SIG-M5 treated with dmso at 0.1 percent for 504 hours (cell line): ENCODE measurements at regions not wholly inside any gene's neighbourhood (a gene's known extent, or its start where the extent isn't known, plus 50 kb on each side); places are given as distances from the start of the nearest gene placed in this dataset.
"Not testable (repeated sequence)": the region's sequence is repeated elsewhere in the genome, so short reads cannot be mapped to it uniquely, and the experiment has no call there.

ENCODE experiments used
- DNase-seq: peaks from one replicate; lab custom pipeline; 2025; ENCODE audit not compliant: unreplicated experiment; lab: John Stamatoyannopoulos, UW

- DNase-seq = no peak
Observed at GRCh38 chr2:13968811-13969210, 663.7 kb upstream of the LRATD1 start.

DNA sequence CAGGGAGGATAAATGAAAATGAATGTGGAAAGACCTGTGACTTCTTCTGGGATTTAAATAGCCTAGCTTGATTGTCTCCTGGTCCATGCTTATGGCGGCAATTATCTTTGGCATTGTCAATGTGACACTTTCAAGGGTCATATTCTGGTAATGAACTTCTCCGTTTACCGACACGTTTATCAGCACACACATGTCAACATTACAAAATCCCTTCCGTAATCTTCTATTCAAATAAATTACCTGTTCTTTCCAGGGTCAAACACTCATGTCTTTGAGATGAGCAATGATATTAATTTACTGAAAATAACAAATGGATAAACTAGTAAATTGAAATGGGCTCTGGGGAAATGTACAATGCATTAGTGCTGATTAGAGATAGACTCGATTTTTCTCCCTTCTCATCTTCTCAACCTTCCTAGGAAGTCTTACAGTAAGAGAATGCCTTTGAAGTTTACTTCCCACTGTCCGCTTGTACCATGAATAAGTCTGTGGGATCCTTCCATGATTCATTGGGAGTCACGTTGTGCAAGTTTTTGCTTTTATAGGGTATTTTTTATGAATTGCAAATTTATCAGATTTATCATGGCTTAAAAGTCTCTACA is 646.3 kb upstream of the LRATD1 start:
- no peak for DNase-seq

DNA sequence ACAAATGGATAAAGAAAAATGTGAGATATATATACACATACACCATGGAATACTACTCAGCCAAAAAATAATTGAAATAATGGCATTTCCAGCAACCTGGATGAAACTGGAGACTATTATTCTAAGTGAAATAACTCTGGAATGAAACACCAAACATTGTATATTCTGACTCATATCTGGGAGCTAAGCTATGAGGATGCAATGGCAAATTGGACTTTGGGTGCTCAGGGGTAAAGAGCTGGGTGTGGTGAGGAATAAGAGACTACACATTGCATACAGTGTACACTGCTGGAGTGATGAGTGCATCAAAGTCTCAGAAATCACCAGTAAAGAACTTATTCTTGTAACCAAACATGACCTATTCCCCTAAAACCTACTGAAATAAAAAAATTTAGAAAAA is 636.0 kb upstream of the LRATD1 start:
- DNase-seq = no peak

GRCh38 chr2:14011190-14011589 is 621.3 kb upstream of the LRATD1 start:
- no peak for DNase-seq

DNA sequence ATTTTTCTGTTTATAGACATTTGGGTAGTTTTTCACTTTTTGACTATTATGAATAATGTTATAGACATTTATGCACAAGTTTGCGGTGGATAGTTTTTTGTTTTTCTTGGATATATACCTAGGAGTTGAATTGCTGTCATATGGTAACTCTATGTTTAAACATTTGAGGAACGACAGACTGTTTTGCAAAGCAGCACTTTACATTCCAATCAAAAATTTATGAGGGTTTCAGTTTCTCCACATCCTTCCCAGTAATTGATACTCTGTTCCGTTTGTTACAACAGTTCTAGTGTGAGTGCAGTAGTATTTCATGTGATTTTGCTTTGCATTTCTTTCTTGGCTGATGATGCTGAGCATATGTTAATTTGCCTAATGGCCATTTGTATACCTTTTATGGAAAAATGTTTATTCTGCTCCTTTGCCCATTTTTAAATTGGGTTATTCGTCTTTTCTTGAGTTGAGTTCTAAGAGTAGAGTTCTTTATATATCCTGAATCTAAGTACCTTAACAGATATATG is 617.3 kb upstream of the LRATD1 start:
- no peak for DNase-seq

DNA sequence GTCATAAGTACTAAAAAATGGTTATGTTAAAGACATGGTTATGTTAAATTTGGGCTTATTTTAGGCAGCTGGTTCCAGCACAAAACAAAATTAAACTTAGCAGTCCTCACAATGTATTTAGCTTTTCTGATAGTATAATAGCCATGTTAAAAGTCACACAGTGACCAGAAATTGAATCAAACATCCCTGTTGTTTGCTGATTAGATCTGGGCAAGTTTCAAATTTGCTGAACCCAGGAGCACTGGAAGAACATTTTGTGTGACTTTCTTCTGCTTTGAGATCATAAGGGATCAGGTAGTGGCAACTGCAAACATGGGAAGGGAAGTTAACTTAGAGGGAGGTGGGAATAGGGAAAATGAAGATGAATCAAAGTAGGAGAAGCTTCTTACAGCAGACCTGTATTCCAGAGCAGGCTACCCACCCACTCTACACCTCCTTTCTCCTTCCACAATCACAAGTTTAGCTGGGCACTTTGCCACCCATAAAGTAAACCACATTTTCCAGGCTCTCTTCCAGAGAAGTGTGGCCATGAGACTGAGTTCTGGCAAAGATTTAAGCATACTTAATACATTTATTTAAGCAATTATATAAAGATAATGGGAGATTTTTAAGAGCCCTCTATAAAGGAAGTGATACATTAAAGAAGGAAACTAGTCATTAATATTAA is 616.1 kb upstream of the LRATD1 start:
- DNase-seq = no peak

DNA sequence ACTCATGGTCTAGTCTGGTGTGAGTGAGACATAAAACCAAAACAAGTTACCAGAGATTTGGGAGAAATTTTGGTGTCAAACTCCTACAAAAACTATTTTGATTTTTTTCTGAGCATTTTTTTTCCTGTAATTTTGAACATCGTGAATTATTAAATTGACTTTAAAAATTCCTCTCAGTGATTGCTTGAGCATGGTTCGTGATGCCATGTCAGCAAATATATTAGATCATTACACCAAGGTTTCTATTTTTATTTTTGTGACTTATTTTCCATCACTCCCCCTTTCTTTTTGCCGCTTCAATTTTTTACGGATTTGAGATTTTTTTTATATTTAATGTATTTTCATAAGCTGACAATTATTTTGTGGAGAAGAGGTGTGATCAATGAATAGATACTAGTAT is 613.9 kb upstream of the LRATD1 start:
- no peak for DNase-seq

GRCh38 chr2:14023558-14023957 is 609.0 kb upstream of the LRATD1 start:
- no peak for DNase-seq

- no peak for DNase-seq
Observed at GRCh38 chr2:14039134-14039533, 593.4 kb upstream of the LRATD1 start.

GRCh38 chr2:14047491-14047890 is 585.0 kb upstream of the LRATD1 start:
- DNase-seq = no peak

GRCh38 chr2:14051401-14051800 is 581.1 kb upstream of the LRATD1 start:
- DNase-seq = no peak

DNA sequence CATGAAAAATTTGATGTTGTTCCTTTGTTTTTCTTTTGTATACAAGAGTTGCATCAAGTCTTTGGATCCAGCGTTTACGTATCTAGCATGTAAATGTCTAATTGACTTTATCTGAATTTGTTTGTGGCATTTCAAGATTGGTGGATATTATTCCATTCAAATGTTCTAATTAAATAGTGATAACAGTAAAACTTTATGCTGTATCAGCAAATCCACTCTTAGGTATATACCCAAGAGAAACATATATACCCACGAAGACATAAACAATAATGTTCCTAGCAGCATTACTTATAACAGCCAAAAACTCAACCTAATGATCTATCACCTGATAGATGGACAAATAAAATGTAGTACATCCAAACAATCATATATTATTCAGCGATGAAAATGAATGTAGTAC is 579.4 kb upstream of the LRATD1 start:
- no peak for DNase-seq

GRCh38 chr2:14064346-14064745 is 568.2 kb upstream of the LRATD1 start:
- DNase-seq = no peak

- peak; percentile 15 for DNase-seq
Observed at GRCh38 chr2:14072338-14072737, 560.2 kb upstream of the LRATD1 start.

DNA sequence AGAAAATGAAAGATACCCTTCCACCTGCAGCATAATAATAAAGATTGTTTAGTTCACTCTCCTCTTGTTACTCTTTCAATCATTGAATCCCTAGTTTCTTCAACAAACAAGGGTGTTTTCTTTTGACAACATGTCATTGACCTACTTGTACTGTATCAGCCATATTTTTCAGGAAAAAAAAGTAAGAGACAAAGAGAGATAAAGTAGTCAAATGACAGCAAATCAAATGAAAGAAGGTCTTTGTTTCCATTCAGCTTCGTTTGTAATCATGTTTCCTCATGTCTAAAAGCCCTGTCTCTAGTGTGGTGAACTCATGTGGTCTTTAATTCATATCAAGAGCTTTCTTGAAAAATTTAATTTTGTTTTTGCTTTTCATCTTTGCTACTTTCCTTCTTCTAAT is 557.8 kb upstream of the LRATD1 start:
- no peak for DNase-seq

DNA sequence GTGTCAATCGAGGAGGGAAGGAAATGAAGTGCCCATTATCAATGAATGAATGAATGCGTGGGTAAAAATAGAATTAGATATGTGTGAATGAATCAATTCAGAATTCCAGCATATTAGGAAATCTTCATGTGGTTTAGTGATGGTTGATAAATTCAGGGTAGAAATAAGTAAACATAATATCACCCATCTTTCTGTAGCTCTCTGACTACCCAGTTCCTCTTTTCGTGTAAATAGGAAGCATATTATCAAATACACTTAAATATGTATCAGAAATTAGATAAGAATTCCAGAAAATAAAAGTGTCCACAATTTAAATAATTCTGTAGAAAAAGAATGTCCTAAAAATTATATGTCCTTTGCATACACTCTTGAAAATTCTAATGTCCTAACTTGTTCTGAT is 552.9 kb upstream of the LRATD1 start:
- no peak for DNase-seq

- DNase-seq = no peak
Observed at GRCh38 chr2:14081521-14081920, 551.0 kb upstream of the LRATD1 start.

DNA sequence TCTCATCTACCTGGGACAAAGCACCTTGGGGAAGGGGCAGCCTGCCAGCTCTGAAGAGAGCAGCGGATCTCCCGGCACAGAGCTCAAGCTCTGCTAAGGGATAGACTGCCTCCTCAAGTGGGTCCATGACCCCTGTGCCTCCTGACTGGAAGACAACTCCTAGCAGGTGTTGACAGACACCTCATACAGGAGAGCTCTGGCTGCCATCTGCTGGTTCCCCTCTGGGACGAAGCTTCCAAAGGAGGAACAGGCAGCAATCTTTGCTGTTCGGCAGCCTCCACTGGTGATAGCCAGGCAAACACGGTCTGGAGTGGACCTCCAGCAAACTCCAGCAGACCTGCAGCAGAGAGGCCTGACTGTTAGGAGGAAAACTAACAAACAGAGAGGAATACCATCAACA is 549.9 kb upstream of the LRATD1 start:
- DNase-seq = no peak

- no peak for DNase-seq
Observed at GRCh38 chr2:14094592-14094991, 537.9 kb upstream of the LRATD1 start.

DNA sequence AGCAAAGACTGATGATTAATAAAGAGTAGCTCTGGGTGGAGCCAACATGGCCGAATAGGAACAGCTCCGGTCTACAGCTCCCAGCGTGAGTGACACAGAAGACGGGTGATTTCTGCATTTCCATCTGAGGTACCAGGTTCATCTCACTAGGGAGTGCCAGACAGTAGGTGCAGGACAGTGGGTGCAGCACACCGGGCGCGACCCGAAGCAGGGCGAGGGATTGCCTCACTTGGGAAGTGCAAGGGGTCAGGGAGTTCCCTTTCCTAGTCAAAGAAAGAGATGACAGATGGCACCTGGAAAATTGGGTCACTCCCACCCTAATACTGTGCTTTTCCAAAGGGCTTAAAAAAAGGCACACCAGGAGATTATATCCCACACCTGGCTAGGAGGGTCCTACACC is 533.4 kb upstream of the LRATD1 start:
- not testable (repeated sequence) for DNase-seq

DNA sequence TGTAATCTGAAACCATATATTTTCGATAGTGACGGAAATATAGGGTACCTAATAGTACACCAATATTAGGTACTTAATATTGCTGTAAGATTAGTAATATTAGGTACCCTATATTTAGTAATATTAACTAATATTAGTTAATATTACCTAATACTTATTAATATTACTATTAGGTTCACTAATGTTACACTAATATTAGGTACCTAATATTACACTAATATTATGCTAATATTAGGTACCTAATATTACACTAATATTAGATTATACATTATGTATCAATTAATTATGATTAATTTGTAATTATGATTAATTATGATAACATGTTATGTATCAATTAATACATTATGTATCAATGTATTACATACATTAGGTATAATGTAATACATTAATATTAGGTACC is 518.2 kb upstream of the LRATD1 start:
- DNase-seq = no peak

- DNase-seq = no peak
Observed at GRCh38 chr2:14120376-14120775, 512.1 kb upstream of the LRATD1 start.
